ENCODE measurements at regions not wholly inside any gene's neighbourhood (a gene's known extent, or its start where the extent isn't known, plus 50 kb on each side); places are given as distances from the start of the nearest gene placed in this dataset.

- ChIA-PET CTCF (interaction anchor here (0.6 kb wide), 1 partner anchor 22 kb away, joined by 4 read pairs; no protein-coding TSS in a partner anchor), RAD21 (ENCODE audit: unreplicated experiment) (no interaction called here), SMC1A (ENCODE audit: uncharacterized antibody, unreplicated experiment) (no interaction called here), POLR2A (no interaction called here)
- ATAC-seq (no peak), DNase-seq (ENCODE audit: low read depth, low spot score) (no peak), FAIRE-seq (no peak)
- H3K27me3 ChIP-seq (replicated peaks in 1 of 2; ENCODE audit: control insufficient read depth in 2 of 2, insufficient read depth in 2 of 2, low read length in 1 of 2) = no peaks in the 10 kb centered on the region
- in situ Hi-C loops (cut with MboI) (no loop called here), intact Hi-C loops (cut with micrococcal nuclease; ENCODE audit: unreplicated experiment) (no loop called here)
- no peaks in the 10 kb centered on the region for H4K20me1 ChIP-seq (ENCODE audit: control insufficient read depth, insufficient read depth)
- H3K9ac ChIP-seq (ENCODE audit: control insufficient read depth, insufficient read depth, low read length) = no peak overlapping the region
- H2AFZ ChIP-seq (ENCODE audit: control insufficient read depth, low read depth, low read length) = no peak overlapping the region
- WGBS (ENCODE audit: insufficient coverage, insufficient replicate concordance, low lambda C conversion rate, missing lambda C conversion rate) = 12% methylated on average over 3 of the region's 3 CpGs
- H3K27ac ChIP-seq (ENCODE audit: control insufficient read depth, insufficient read depth) = no peak overlapping the region
- H3K4me2 ChIP-seq (ENCODE audit: control insufficient read depth, insufficient read depth) = no peak overlapping the region
- no peaks in the 10 kb centered on the region for H3K9me3 ChIP-seq (replicated peaks; ENCODE audit: control insufficient read depth, insufficient read depth, low read length)
- TF ChIP-seq MEF2B (IDR thresholded peaks at IDR 0.05; ENCODE audit: partially characterized antibody, poor library complexity, severe bottlenecking) = no peak
- no peak for TF ChIP-seq ZNF592 (IDR thresholded peaks at IDR 0.05)
- no peak for TF ChIP-seq SUPT20H (IDR thresholded peaks at IDR 0.05; ENCODE audit: borderline replicate concordance, control insufficient read depth, low read depth, low read length)
- TF ChIP-seq NBN (IDR thresholded peaks at IDR 0.05) = no peak
- TF ChIP-seq, protein P1, sequence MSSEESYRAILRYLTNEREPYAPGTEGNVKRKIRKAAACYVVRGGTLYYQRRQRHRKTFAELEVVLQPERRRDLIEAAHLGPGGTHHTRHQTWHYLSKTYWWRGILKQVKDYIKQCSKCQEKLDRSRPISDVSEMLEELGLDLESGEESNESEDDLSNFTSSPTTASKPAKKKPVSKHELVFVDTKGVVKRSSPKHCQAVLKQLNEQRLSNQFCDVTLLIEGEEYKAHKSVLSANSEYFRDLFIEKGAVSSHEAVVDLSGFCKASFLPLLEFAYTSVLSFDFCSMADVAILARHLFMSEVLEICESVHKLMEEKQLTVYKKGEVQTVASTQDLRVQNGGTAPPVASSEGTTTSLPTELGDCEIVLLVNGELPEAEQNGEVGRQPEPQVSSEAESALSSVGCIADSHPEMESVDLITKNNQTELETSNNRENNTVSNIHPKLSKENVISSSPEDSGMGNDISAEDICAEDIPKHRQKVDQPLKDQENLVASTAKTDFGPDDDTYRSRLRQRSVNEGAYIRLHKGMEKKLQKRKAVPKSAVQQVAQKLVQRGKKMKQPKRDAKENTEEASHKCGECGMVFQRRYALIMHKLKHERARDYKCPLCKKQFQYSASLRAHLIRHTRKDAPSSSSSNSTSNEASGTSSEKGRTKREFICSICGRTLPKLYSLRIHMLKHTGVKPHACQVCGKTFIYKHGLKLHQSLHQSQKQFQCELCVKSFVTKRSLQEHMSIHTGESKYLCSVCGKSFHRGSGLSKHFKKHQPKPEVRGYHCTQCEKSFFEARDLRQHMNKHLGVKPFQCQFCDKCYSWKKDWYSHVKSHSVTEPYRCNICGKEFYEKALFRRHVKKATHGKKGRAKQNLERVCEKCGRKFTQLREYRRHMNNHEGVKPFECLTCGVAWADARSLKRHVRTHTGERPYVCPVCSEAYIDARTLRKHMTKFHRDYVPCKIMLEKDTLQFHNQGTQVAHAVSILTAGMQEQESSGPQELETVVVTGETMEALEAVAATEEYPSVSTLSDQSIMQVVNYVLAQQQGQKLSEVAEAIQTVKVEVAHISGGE (CRISPR knock-in tag; IDR thresholded peaks at IDR 0.05) = no peak
- TF ChIP-seq, protein P2, sequence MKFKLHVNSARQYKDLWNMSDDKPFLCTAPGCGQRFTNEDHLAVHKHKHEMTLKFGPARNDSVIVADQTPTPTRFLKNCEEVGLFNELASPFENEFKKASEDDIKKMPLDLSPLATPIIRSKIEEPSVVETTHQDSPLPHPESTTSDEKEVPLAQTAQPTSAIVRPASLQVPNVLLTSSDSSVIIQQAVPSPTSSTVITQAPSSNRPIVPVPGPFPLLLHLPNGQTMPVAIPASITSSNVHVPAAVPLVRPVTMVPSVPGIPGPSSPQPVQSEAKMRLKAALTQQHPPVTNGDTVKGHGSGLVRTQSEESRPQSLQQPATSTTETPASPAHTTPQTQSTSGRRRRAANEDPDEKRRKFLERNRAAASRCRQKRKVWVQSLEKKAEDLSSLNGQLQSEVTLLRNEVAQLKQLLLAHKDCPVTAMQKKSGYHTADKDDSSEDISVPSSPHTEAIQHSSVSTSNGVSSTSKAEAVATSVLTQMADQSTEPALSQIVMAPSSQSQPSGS (IDR thresholded peaks at IDR 0.05; ENCODE audit: low read length) = no peak
- no peak for TF ChIP-seq MXI1 (IDR thresholded peaks at IDR 0.05; ENCODE audit: low read depth, low read length)
- TF ChIP-seq CREB1 (IDR thresholded peaks at IDR 0.05; ENCODE audit: low read depth) = no peak
- no peak for TF ChIP-seq RB1 (IDR thresholded peaks at IDR 0.05; ENCODE audit: borderline replicate concordance)
- TF ChIP-seq ZNF274 (IDR thresholded peaks at IDR 0.05; ENCODE audit: insufficient read depth, insufficient read length) = no peak
- H3K4me1 ChIP-seq (ENCODE audit: control insufficient read depth, insufficient read depth, low read length) = no peaks in the 10 kb centered on the region
- no peaks in the 10 kb centered on the region for H3K36me3 ChIP-seq (ENCODE audit: control insufficient read depth in 2 of 2, insufficient read depth in 2 of 2, low read length in 1 of 2)
- no peak overlapping the region for H3K4me3 ChIP-seq
- H3K79me2 ChIP-seq (ENCODE audit: control insufficient read depth, insufficient read depth, low read length) = no peaks in the 10 kb centered on the region
- no TSS peak for BruUV-seq (replicated peaks)
These were observed 135.5 kb downstream of the IRS2 start for GRCh38 chr13:109650861-109651260.

Measured in GM12878 (cell line).